Osteocyte (in vitro differentiated cells): ENCODE measurements at regions not wholly inside any gene's neighbourhood (a gene's known extent, or its start where the extent isn't known, plus 50 kb on each side); places are given as distances from the start of the nearest gene placed in this dataset.

Experiments used
- DNase-seq: peaks from one replicate; pipeline ENCODE4 v3.0.0; 2021; ENCODE audit warnings: mixed read lengths; ENCODE audit not compliant: unreplicated experiment; ENCODE audit errors: extremely low spot score
- H3K27ac Mint-ChIP-seq: one replicate; pipeline ENCODE4 v1.8.0; 2021; ENCODE audit warnings: mild to moderate bottlenecking, mixed read lengths; ENCODE audit not compliant: unreplicated experiment
- H3K27me3 Mint-ChIP-seq: one replicate; pipeline ENCODE4 v1.8.0; 2021; ENCODE audit warnings: mixed read lengths; ENCODE audit not compliant: unreplicated experiment
- H3K36me3 Mint-ChIP-seq: one replicate; pipeline ENCODE4 v1.8.0; 2021; ENCODE audit warnings: mixed read lengths; ENCODE audit not compliant: unreplicated experiment
- H3K4me1 Mint-ChIP-seq: one replicate; pipeline ENCODE4 v1.8.0; 2021; ENCODE audit warnings: mixed read lengths; ENCODE audit not compliant: unreplicated experiment
- H3K4me3 Mint-ChIP-seq: one replicate; pipeline ENCODE4 v1.8.0; 2021; ENCODE audit warnings: mild to moderate bottlenecking, moderate library complexity, mixed read lengths; ENCODE audit not compliant: unreplicated experiment
- H3K9me3 Mint-ChIP-seq: one replicate; pipeline ENCODE4 v1.8.0; 2021; ENCODE audit warnings: mixed read lengths; ENCODE audit not compliant: unreplicated experiment
- CTCF ChIP-seq: fragments of 200-600 bp; sonication (generic); IDR thresholded peaks from 2 replicates; pipeline ENCODE4 v1.5.0; 2021; ENCODE audit warnings: antibody characterized with exemption, mild to moderate bottlenecking, moderate library complexity

- Mint-ChIP-seq H3K27me3 (peaks cover 2% of the 10 kb centered on the region), H3K27ac (no peak overlapping the region), H3K4me3 (no peak overlapping the region), H3K4me1 (peaks cover 2% of the 10 kb centered on the region), H3K36me3 (no peaks in the 10 kb centered on the region), H3K9me3 (no peaks in the 10 kb centered on the region)
- TF ChIP-seq CTCF = no peak
- DNase-seq = no peak
These were observed 72.9 kb upstream of the SPAG17 start for GRCh38 chr1:118257946-118258345.

- no peak for DNase-seq
- Mint-ChIP-seq H3K27me3 (no peaks in the 10 kb centered on the region), H3K27ac (no peak overlapping the region), H3K36me3 (no peaks in the 10 kb centered on the region), H3K4me3 (no peak overlapping the region), H3K4me1 (peaks cover 2% of the 10 kb centered on the region), H3K9me3 (no peaks in the 10 kb centered on the region)
- TF ChIP-seq CTCF = no peak
These were observed 69.7 kb upstream of the SPAG17 start for GRCh38 chr1:118254491-118255425.

GRCh38 chr1:118254001-118254400 lies 69.0 kb upstream of the SPAG17 start:
- Mint-ChIP-seq H3K4me1 (peaks cover 2% of the 10 kb centered on the region), H3K36me3 (no peaks in the 10 kb centered on the region), H3K27me3 (no peaks in the 10 kb centered on the region), H3K27ac (no peak overlapping the region), H3K9me3 (no peaks in the 10 kb centered on the region), H3K4me3 (no peak overlapping the region)
- no peak for DNase-seq
- TF ChIP-seq CTCF = no peak

- no peak for DNase-seq
- H3K27ac Mint-ChIP-seq = no peak overlapping the region
- H3K9me3 Mint-ChIP-seq = no peaks in the 10 kb centered on the region
- no peaks in the 10 kb centered on the region for H3K27me3 Mint-ChIP-seq
- H3K36me3 Mint-ChIP-seq = no peaks in the 10 kb centered on the region
- peaks cover 2% of the 10 kb centered on the region for H3K4me1 Mint-ChIP-seq
- H3K4me3 Mint-ChIP-seq = no peak overlapping the region
- TF ChIP-seq CTCF = no peak
These were observed 68.3 kb upstream of the SPAG17 start for GRCh38 chr1:118253053-118253915.

- Mint-ChIP-seq H3K36me3 (no peaks in the 10 kb centered on the region), H3K4me3 (no peak overlapping the region), H3K9me3 (no peaks in the 10 kb centered on the region), H3K27me3 (no peaks in the 10 kb centered on the region), H3K4me1 (peaks cover 2% of the 10 kb centered on the region), H3K27ac (no peak overlapping the region)
- DNase-seq = no peak
- no peak for TF ChIP-seq CTCF
These were observed 67.6 kb upstream of the SPAG17 start for GRCh38 chr1:118252624-118253023.
